Stromal cell of bone marrow (primary cell): ENCODE measurements at regions not wholly inside any gene's neighbourhood (a gene's known extent, or its start where the extent isn't known, plus 50 kb on each side); places are given as distances from the start of the nearest gene placed in this dataset.
A peak's percentile ranks its signal among the peaks of the same experiment; 100 is the strongest.
"Not testable (repeated sequence)": the region's sequence is repeated elsewhere in the genome, so short reads cannot be mapped to it uniquely, and the experiment has no call there.

Experiments
- DNase-seq: peaks from one replicate; pipeline ENCODE4 v3.0.0-alpha.2; 2012; ENCODE audit warnings: low read depth

- DNase-seq: not testable (repeated sequence)
Measured at GRCh38 chr17:15864061-15864460, 80.9 kb upstream of the ADORA2B start.

DNA sequence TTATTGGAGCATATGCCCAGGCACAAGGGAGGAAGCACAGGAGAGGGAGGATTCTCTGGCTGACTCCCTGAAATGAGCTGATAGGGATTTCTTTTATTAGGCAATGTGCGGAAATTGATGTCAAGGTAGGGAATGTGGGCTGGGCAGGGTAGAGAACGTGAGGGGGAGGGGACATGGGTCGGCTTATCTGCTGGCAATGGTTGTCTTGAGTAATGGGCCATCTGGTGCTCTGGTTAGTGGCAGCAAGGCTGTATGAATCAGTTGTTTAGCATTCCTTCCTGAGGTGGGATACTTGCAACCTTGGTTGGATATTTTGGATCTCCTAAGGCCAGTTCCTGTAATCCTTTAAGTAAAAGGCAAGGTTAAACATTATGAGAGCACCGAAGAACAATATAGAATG is 80.5 kb upstream of the ADORA2B start:
- not testable (repeated sequence) for DNase-seq

DNA sequence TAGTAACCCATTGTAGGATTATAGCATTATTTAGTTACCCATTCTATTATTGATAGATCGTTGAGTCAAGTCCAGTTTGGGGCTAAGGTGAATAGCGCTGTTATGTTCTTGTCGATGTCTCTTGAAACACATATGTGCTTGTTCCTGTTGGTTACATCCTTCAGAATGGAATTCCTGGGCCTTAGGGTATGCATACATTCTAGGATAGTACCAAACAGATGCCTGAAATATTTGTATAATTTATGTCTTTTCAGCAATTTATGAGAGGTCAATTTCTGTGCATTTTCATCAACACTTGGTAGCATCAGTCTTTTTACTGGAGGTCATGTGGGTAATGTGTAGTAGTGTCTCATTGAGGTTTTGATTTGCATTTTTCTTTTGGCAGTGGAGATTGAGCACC is 78.9 kb upstream of the ADORA2B start:
- DNase-seq: not testable (repeated sequence)

DNA sequence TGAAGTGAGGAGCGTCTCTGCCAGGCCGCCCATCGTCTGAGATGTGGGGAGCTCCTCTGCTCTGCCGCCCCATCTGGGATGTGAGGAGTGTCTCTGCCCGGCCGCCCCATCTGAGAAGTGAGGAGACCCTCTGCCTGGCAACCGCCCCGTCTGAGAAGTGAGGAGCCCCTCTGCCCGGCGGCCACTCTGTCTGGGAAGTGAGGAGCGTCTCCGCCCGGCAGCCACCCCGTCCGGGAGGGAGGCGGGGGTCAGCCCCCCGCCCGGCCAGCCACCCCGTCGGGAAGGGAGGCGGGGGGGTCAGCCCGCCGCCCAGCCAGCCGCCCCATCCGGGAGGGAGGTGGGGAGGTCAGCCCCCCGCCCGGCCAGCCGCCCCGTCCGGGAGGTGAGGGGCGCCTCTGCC is 77.6 kb upstream of the ADORA2B start:
- DNase-seq: not testable (repeated sequence)

GRCh38 chr17:15869868-15870267 is 75.1 kb upstream of the ADORA2B start:
- not testable (repeated sequence) for DNase-seq

DNA sequence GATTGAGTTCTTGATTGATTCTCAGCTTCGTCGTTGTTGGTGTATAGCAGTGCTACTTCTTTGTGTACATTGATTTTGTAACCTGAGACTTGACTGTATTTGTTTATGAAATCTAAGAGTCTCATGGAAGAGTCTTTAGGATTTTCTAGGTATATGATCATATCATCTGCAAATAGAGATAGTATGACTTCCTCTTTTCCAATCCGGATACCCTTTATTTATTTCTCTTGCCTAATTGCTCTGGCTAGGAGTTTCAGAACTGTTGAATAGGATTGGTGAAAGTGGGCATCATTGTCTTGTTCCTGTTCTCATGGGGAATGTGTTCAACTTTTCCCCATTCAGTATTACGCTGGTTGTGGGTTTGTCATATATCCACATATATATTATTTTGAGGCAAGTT is 72.3 kb upstream of the ADORA2B start:
- DNase-seq: not testable (repeated sequence)

DNA sequence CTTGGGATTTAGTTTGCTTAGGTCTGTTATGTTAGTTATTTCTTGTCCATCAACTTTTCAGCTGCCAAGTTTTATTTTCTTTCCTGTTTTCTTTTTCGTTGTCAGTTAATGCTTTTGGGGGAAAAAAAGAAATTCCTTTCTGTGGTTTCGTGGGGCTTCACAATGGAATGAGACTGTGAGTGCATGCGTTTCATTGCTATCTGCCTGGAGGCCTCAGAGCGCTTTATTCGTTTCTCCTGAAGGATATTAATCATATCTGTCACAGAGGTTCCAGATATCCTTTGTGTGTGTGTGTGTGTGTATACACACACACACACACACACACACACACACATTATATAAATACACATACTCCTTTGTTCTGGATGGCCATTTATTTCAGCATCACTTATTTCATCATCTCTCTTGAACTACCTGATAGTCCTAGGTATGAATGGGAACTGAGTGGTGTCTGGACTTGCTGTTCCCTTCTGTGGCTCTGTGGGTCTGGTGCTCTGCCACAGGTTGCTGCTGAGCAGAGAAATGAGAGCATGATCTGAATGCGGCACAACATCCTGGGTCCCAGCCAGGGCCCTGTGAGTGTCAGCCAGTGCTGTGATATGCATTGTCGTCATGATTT is 66.9 kb upstream of the ADORA2B start:
- DNase-seq: not testable (repeated sequence)

GRCh38 chr17:15882058-15882720 is 62.7 kb upstream of the ADORA2B start:
- DNase-seq: no peak

- no peak for DNase-seq
Measured at GRCh38 chr17:15882777-15883176, 62.2 kb upstream of the ADORA2B start.

GRCh38 chr17:15883617-15884111 is 61.3 kb upstream of the ADORA2B start:
- peak; percentile 67 for DNase-seq

DNA sequence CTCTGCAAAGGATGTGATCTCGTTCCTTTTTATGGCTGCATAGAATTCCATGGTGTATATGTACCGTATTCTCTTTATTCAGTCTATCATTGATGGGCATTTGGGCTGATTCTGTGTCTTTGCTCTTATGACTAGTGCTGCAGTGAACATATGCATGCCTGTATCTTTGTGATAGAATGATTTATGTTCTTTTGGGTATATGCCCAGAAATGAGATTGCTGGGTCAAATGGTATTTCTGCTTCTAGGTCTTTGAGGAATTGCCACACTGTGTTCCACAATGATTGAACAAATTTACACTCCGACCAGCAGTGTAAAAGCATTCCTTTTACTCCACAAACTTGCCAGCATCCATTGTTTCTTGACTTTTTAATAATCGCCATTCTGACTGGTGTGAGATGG is 60.2 kb upstream of the ADORA2B start:
- no peak for DNase-seq

DNA sequence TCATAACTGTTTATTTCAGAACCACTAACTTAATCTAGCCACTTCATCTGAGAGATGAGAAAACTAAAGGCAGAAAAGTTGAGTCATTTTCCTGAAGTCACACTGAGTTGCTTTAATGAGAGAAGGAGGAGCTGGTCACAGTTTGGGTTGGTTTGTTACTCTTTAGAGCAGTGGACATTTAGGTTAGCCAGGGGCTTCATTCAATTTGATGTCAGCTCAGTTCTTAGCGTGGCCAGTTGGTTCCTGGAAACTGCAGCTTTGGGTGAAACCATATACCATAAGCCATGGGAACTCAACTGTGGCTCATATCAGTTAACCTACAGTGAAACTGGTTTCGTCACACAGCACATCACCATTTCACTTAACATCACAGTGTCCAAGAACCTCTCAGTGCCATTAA is 59.2 kb upstream of the ADORA2B start:
- DNase-seq: no peak

DNA sequence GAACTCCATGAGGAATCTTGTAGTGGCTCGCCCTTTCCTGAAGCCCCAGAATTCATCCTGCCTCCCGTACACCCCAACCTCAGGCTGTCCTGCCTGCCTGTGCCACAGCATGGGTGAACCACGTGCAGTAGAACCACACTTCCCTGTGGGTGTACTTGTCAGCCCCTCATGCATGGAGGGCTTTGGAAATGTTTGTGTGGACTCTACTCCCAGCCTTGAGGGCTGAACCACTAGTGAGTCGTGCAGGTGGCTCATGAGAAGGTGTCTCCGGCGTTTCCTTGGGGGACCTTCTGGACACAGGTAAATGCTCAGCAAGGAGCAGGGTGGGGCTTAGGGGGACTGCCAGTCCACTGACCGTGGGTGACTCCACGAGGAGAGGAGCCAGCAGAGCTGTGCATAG is 58.7 kb upstream of the ADORA2B start:
- DNase-seq: no peak

DNA sequence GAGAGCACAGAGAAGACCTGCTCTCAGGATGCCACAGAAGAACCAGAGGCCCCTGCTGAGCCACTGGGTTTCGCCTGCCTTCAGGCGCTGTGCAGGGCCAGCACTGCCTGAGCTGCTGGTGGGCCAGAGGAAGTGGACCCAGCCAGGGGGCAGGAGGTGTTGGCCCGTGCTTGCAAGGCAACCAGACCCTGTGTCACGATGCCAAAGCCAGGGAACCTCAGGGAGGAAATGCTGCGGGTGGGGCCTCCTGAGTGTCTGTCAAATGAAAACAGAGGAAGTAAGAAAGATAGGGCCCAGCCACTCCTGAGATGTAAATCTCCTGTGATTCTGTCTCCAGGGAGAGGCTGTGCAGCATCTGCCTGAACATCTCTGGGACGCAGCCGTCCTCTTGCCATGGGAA is 58.1 kb upstream of the ADORA2B start:
- no peak for DNase-seq

DNA sequence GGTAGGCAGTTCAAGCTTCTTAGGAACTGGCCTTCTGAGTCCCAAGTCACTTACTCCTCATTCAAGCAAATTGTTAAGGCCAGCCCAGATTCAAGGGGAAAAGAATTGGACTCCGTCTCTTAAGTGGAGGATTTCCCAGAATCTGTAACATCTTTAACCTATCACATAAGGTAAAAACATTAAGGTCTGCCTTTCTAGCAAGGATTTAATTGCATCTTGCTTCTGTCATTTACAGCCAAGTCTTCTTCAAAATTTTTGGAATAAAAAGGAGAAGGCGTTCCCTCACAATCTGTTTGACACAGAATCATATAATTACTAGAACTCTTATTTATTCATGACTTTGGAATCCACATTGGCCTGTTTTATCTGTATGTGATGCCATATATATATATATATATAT is 56.5 kb upstream of the ADORA2B start:
- DNase-seq: no peak

- no peak for DNase-seq
Measured at GRCh38 chr17:15890279-15890892, 54.5 kb upstream of the ADORA2B start.

DNA sequence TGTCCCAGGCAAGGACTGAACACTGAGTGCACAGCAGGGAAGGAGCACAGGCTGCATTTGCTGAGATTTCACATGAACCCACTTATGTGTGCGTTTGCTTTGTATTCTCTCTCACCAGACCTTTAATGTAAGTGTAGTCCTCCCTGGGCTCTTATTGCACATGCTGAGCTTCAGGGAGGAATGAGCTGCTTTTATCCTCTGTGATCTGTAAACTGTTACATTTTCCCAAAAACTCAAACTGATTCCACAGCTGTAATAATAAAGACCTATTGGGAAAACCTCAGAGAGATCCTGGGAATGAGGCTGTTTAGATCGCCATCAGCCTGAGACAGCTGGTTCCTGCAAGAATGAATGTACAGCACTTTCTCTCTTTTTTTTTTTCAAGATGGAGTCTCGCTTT is 53.6 kb upstream of the ADORA2B start:
- no peak for DNase-seq

- no peak for DNase-seq
Measured at GRCh38 chr17:15892244-15892643, 52.7 kb upstream of the ADORA2B start.

DNA sequence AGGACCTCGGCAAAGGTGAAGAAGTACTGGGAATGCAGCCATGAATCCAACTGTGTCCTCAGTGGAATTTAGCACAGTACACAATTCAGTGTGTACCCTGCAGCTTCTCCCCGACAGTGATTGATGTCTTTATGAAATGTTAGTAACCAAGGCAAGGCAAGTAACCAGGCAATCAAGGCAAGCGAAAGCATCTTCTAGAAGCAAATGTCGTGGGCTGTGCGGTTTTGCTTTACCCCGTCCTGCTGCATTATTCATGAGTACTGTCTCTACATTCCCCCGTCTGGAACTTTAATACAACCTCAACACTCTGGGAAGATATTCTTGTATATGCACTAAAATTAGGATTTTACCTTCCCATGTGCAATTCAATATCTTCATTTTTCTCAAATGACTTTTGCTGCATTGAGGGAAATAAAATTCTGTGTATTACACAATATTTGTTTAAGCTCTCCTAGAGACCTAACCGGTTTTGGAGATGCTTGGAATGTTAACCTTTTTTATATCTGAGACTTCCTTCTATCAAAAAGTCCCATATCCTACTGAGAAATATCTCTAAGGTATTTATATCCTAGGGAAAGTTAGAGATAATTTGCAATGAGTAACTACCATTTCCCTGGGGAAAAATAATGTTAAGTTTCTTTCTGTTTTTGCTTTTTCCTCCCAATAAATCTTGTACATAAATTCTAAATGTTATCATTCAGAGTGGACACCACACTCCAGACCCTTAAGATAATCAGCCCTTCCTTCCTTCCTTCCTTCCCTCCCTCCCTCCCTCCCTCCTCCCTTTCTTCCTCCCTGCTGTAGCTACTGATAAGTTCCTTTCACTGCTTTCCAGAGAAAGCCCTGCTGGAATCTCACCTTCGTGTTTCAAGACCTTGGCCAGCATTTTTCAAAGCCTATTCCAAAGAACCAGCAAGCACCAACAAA is 51.9 kb upstream of the ADORA2B start:
- DNase-seq: no peak

DNA sequence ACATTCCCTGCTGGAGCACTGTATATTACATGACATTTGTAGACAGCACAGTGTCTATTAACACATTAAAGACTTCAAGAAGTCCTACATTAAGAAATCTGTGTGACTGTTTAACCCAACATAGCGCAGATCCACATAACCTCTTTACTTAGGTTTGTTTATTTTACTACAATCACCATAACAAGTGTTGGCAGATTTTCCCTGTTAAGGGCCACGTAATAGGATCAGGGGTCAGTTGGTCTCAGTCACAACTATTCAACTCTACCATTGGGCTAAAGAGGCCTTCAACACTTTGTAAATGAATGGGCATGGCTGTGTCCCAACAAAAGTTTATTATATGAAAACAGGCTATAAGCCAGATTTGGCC is 51.3 kb upstream of the ADORA2B start:
- no peak for DNase-seq

DNA sequence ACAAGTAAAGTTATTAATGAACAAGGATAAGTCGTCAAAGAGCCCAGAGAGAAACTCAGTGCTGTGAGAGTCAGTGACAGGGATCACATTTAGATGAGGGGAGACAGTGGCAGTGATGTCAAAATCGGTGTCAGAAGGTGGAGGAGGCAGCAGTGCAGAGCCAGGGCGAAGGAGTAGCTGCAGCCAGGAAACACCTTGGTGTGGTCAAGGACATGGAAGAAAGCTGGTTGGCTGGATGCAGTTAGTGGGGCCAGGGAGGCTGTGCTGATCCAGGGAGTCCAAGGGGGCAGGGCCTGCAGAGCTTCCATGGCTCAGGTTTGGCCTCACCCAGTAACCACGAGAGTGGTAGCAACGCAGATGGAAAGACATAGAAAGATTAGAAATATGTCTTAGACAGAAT is 50.7 kb upstream of the ADORA2B start:
- no peak for DNase-seq

DNA sequence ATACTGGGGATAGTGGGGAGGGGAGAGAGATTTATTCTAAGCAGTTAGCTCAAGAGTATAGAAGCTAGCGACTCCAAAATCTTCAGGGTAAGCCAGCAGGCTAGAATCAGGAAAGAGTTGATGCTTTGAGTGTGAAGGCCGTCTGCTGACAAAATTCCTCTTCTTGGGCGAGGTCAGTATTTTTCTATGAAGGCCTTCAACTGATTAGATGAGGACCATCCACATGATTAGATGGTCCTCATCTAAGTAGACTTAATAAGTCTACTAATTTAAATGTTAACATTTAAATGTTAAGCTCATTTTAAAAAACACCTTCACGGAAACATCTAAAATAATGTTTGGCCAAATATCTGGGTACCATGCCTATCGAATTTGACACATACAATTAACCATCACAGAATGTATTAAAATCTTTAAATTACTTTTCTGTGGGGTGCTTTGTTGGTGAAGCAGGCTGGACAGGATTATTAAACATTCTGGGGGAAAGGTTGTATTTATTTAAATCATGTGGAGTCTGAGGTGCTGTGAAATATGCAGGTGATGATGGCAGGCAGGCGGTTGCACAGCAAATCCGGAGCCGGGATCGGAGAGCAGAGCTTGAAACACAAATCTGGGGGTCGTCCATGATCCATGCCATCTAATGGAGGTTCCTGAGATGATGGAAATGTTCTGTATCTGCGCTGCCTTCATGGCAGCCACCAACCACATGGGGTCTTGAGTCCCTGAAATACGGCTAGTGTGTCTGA is 49.8 kb upstream of the ADORA2B start:
- no peak for DNase-seq
